Ovary (tissue), 3 donors: ENCODE measurements at regions not wholly inside any gene's neighbourhood (a gene's known extent, or its start where the extent isn't known, plus 50 kb on each side); places are given as distances from the start of the nearest gene placed in this dataset.

Experiments used
- CTCF ChIP-seq, 3 donors: fragments of 450-650 bp in 2 of 3; fragments of 200-600 bp in 1 of 3; IDR thresholded peaks; one replicate each; pipeline versions ENCODE4 v1.5.1 to v1.8.0; 2016 to 2022; ENCODE audit warnings: antibody characterized with exemption in 3 of 3, mild to moderate bottlenecking in 1 of 3
- EP300 ChIP-seq: sonication (generic); formaldehyde crosslinking; IDR thresholded peaks from one replicate; pipeline ENCODE4 v1.6.1; 2017; ENCODE audit warnings: antibody characterized with exemption
- POLR2A ChIP-seq: fragments of 450-650 bp; IDR thresholded peaks from one replicate; pipeline ENCODE4 v1.6.1; 2017; ENCODE audit warnings: antibody characterized with exemption, mild to moderate bottlenecking, moderate library complexity
- donor health status: DM: no; HTN: no; CAD: no.

GRCh38 chr2:209138079-209138478 is 285.8 kb upstream of the MAP2 start:
- TF ChIP-seq CTCF (IDR thresholded peaks at IDR 0.05) = no peak
- TF ChIP-seq POLR2A = no peak
- TF ChIP-seq EP300 = no peak
